ENCODE measurements at regions not wholly inside any gene's neighbourhood (a gene's known extent, or its start where the extent isn't known, plus 50 kb on each side); places are given as distances from the start of the nearest gene placed in this dataset.

DNA sequence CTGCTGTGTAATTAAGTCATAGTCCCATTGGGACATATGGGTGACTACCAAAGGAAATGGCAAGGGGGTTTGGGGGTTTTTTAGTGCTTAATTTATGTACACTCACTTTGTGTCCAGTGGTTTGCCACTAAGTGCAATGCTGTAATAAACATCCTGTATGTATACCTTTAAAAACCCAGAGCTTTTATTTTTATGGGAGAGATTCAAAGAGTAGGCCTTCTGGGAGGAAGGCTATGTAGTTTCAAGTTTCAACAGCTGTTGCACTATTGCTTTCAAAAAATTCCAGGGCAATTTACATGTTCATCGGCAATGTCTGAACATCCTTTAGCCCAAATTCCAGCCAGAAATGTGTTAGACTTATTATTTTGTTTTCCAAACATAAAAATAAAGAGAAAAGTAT is 744.7 kb downstream of the XPNPEP1 start:
- TF ChIP-seq, protein P1, sequence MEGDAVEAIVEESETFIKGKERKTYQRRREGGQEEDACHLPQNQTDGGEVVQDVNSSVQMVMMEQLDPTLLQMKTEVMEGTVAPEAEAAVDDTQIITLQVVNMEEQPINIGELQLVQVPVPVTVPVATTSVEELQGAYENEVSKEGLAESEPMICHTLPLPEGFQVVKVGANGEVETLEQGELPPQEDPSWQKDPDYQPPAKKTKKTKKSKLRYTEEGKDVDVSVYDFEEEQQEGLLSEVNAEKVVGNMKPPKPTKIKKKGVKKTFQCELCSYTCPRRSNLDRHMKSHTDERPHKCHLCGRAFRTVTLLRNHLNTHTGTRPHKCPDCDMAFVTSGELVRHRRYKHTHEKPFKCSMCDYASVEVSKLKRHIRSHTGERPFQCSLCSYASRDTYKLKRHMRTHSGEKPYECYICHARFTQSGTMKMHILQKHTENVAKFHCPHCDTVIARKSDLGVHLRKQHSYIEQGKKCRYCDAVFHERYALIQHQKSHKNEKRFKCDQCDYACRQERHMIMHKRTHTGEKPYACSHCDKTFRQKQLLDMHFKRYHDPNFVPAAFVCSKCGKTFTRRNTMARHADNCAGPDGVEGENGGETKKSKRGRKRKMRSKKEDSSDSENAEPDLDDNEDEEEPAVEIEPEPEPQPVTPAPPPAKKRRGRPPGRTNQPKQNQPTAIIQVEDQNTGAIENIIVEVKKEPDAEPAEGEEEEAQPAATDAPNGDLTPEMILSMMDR (IDR thresholded peaks at IDR 0.05; ENCODE audit: insufficient read depth, low read length, poor library complexity, severe bottlenecking) = no peak
- TF ChIP-seq EZH2phosphoT487 (conservative IDR thresholded peaks at IDR 0.05; ENCODE audit: low read length) = no peak
- H2AFZ ChIP-seq (ENCODE audit: low read depth, low read length, severe bottlenecking) = no peak overlapping the region

DNA sequence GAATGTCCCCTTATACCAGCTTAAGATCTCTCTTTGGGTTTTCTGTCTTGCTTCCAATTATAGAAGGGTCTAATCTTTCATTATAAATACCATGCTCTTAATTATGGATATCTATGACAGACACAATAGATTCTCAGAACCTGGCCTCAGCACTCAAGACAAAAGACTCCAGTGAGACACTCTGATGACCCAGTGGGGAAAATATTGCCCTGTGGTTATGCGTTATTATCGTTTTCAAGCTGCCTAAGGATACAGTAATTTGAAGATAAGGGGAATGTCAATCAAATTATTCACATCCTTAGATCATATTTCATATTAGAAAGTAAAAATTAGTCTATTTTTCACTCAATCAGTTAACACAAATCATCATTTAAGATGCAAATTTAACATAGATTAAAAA is 748.8 kb downstream of the XPNPEP1 start:
- TF ChIP-seq EZH2phosphoT487 (conservative IDR thresholded peaks at IDR 0.05; ENCODE audit: low read length) = no peak
- TF ChIP-seq, protein P1 (IDR thresholded peaks at IDR 0.05; ENCODE audit: insufficient read depth, low read length, poor library complexity, severe bottlenecking) = no peak
- Histone ChIP-seq H3K4me2 (ENCODE audit: low read depth, low read length, poor library complexity, severe bottlenecking) (no peak overlapping the region), H3K27me3 (ENCODE audit: low read length) (no peaks in the 10 kb centered on the region), H3K4me3 (ENCODE audit: insufficient read depth, low read length, poor library complexity, severe bottlenecking) (no peak overlapping the region), H3K9ac (ENCODE audit: low read length) (no peak overlapping the region), H2AFZ (ENCODE audit: low read depth, low read length, severe bottlenecking) (no peak overlapping the region), H3K9me2 (replicated peaks; ENCODE audit: insufficient read depth, low read length) (no peaks in the 10 kb centered on the region), H4K20me1 (ENCODE audit: low read depth, low read length) (no peaks in the 10 kb centered on the region), H3K79me2 (ENCODE audit: insufficient read depth, low read length) (no peaks in the 10 kb centered on the region), H3K27ac (ENCODE audit: low read depth, low read length) (no peak overlapping the region), H3K9me3 (ENCODE audit: insufficient read depth, low read length) (no peaks in the 10 kb centered on the region), H3F3A (ENCODE audit: insufficient read depth) (no peaks in the 10 kb centered on the region), H3K36me3 (ENCODE audit: low read length) (no peaks in the 10 kb centered on the region)

More for the DNA sequence above, 744.7 kb downstream of the XPNPEP1 start:
- Histone ChIP-seq H3K27ac (ENCODE audit: low read depth, low read length) (no peak overlapping the region), H3K36me3 (ENCODE audit: low read length) (no peaks in the 10 kb centered on the region), H3K27me3 (ENCODE audit: low read length) (no peaks in the 10 kb centered on the region), H3K79me2 (ENCODE audit: insufficient read depth, low read length) (no peaks in the 10 kb centered on the region), H3F3A (ENCODE audit: insufficient read depth) (no peaks in the 10 kb centered on the region), H3K9ac (ENCODE audit: low read length) (no peak overlapping the region), H3K9me2 (replicated peaks; ENCODE audit: insufficient read depth, low read length) (no peaks in the 10 kb centered on the region), H4K20me1 (ENCODE audit: low read depth, low read length) (no peaks in the 10 kb centered on the region), H3K4me3 (ENCODE audit: insufficient read depth, low read length, poor library complexity, severe bottlenecking) (no peak overlapping the region), H3K4me2 (ENCODE audit: low read depth, low read length, poor library complexity, severe bottlenecking) (no peak overlapping the region), H3K9me3 (ENCODE audit: insufficient read depth, low read length) (no peaks in the 10 kb centered on the region)

- Histone ChIP-seq H3K9me3 (ENCODE audit: insufficient read depth, low read length) (no peaks in the 10 kb centered on the region), H3K9ac (ENCODE audit: low read length) (no peak overlapping the region), H4K20me1 (ENCODE audit: low read depth, low read length) (no peaks in the 10 kb centered on the region), H3F3A (ENCODE audit: insufficient read depth) (no peaks in the 10 kb centered on the region), H3K4me2 (ENCODE audit: low read depth, low read length, poor library complexity, severe bottlenecking) (no peak overlapping the region), H3K79me2 (ENCODE audit: insufficient read depth, low read length) (no peaks in the 10 kb centered on the region), H2AFZ (ENCODE audit: low read depth, low read length, severe bottlenecking) (no peak overlapping the region), H3K9me2 (replicated peaks; ENCODE audit: insufficient read depth, low read length) (no peaks in the 10 kb centered on the region), H3K27ac (ENCODE audit: low read depth, low read length) (no peak overlapping the region), H3K36me3 (ENCODE audit: low read length) (no peaks in the 10 kb centered on the region), H3K4me3 (ENCODE audit: insufficient read depth, low read length, poor library complexity, severe bottlenecking) (no peak overlapping the region), H3K27me3 (ENCODE audit: low read length) (no peaks in the 10 kb centered on the region)
- TF ChIP-seq EZH2phosphoT487 (conservative IDR thresholded peaks at IDR 0.05; ENCODE audit: low read length) = no peak
- TF ChIP-seq, protein P1 (IDR thresholded peaks at IDR 0.05; ENCODE audit: insufficient read depth, low read length, poor library complexity, severe bottlenecking) = no peak
Observed at GRCh38 chr10:109173937-109174336, 749.4 kb downstream of the XPNPEP1 start.
